ENCODE measurements at regions not wholly inside any gene's neighbourhood (a gene's known extent, or its start where the extent isn't known, plus 50 kb on each side); places are given as distances from the start of the nearest gene placed in this dataset.
"Not testable (repeated sequence)": the region's sequence is repeated elsewhere in the genome, so short reads cannot be mapped to it uniquely, and the experiment has no call there.

DNA sequence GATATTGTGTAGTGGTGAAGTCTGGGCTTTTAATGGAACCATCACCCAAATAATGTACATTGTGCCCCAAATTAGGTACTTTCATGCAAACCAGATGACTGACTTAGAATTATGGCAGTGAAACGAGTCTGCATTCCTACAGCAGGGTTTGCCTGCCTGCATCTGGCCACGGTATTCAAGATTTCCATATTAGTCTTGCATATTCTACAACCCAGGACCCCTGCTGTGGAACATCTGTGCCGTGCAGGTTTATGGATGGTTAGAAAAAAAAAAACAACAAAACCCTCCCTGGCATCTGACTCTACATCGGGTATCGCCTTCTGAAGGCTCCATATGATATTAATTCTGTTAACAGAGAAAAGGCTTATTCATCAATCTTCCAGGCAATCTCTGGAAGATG, 394.8 kb downstream of the DCDC2C start:
- TF ChIP-seq POLR2A (IDR thresholded peaks at IDR 0.05; ENCODE audit: low read length) (no peak), GATA1 (IDR thresholded peaks at IDR 0.05; ENCODE audit: low read depth, low read length) (no peak)
- no peak for DNase-seq

DNA sequence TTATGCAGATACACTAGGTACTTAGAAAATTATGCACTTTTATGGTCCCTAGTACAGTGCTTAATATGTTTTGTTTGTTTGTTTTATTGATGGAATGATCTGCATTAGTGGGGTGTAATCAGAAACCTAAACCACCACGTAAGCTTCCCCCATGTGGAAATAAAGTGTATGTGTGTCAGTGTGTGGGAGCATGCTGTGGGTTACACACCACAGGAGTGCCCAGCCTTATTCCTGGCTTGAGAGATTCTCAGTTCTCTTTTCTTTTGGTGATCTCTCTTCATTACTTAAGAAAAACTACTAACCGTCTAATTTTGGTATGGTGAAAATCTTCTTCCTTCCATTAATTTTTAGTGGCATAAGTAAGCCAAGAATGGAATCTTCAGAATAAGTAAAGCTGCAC, 398.6 kb downstream of the DCDC2C start:
- TF ChIP-seq GATA1 (IDR thresholded peaks at IDR 0.05; ENCODE audit: low read depth, low read length) (no peak), POLR2A (IDR thresholded peaks at IDR 0.05; ENCODE audit: low read length) (no peak)
- no peak for DNase-seq

DNA sequence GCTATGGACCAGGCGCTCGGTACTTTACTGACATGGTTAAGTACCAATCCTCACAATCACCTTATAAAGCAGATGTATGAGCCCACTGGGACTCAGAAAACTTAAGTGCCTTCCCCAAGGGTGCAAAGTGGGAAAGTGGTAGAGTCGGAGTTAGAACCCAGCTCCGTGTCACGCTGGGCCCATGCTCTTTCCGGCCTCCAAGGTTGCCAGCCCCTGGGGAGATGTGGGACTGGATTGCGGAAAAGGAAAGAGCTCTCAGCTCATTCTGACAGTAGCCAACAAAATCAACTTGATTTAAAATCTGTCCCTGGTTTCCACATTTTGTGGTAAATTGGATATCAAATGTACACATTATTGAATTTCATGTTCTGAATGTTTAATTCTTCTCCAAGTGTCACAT, 403.8 kb downstream of the DCDC2C start:
- TF ChIP-seq GATA1 (IDR thresholded peaks at IDR 0.05; ENCODE audit: low read depth, low read length) (no peak), POLR2A (IDR thresholded peaks at IDR 0.05; ENCODE audit: low read length) (no peak)
- DNase-seq: no peak

DNA sequence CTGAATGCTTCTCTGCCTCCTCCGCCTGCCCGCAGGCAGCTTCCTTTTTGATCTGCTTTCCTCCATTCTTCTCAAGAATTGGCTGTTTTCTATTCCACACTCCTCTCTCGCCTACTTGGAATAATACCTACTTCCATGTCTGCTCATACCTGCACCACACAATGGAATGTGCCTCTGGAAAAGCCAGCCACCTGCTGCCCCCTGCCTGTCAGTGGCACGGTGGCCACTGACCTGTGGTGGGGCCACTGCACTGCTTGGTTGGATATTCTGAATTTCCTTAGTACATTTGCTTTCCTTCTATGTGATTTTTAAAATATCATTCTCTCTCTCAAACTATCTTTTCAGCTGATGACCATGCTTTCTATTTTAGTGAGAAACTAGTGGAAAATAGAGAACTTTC, 406.9 kb downstream of the DCDC2C start:
- no peak for DNase-seq
- TF ChIP-seq GATA1 (IDR thresholded peaks at IDR 0.05; ENCODE audit: low read depth, low read length): no peak

DNA sequence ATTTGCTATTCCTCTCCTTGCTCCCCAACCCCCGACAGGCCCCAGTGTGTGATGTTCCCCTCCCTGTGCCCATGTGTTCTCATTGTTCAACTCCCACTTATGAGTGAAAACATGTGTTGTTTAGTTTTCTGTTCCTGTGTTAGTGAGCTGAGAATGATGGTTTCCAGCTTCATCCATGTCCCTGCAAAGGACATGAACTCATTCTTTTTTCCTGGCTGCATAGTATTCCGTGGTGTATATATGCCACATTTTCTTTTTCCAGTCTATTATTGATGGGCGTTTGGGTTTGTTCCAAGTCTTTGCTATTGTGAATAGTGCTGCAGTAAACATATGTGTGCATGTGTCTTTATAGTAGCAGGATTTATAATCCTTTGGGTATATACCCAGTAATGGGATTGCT, 412.1 kb downstream of the DCDC2C start:
- DNase-seq: not testable (repeated sequence)

DNA sequence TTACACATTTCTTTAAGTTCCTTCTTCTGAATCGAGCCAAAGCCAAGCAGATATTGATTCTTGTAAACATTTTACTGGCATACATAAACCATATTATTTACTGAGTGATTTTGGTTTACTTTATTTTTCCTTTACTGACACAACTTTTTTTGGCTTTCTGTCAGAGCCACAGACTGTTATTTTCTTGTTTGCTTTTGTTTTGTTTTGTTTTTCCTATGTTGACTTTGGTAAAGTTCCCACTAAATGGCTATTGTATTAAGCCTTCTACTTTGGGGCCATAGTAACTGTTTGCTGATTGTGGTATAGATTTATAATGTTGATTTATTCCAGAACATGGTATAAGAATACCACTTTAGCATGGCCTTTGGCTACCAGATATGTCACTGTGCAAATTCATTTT, 419.4 kb downstream of the DCDC2C start:
- DNase-seq: no peak
- TF ChIP-seq GATA1 (IDR thresholded peaks at IDR 0.05; ENCODE audit: low read depth, low read length) (no peak), POLR2A (IDR thresholded peaks at IDR 0.05; ENCODE audit: low read length) (no peak)

DNA sequence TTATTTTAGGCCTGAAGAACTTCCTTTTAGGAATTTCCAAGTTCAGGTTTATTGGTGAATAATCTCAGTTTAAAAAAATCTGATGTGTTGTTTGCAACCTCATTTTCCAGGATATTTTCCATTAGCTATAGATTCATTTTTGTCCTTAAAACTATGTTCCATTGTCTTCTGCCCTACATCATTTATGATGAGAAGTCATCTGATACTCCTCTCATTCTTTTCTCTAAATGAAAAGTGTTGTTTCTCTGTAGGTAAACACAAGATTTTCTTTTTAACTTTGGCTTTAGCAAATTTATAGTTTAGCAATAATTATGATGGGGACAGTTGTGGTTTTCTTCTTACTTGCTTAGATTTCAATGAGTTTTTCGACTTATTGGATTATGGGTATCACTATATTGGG, 427.3 kb downstream of the DCDC2C start:
- no peak for DNase-seq
- TF ChIP-seq POLR2A (IDR thresholded peaks at IDR 0.05; ENCODE audit: low read length): no peak
- no peak for TF ChIP-seq GATA1 (IDR thresholded peaks at IDR 0.05; ENCODE audit: low read depth, low read length)

DNA sequence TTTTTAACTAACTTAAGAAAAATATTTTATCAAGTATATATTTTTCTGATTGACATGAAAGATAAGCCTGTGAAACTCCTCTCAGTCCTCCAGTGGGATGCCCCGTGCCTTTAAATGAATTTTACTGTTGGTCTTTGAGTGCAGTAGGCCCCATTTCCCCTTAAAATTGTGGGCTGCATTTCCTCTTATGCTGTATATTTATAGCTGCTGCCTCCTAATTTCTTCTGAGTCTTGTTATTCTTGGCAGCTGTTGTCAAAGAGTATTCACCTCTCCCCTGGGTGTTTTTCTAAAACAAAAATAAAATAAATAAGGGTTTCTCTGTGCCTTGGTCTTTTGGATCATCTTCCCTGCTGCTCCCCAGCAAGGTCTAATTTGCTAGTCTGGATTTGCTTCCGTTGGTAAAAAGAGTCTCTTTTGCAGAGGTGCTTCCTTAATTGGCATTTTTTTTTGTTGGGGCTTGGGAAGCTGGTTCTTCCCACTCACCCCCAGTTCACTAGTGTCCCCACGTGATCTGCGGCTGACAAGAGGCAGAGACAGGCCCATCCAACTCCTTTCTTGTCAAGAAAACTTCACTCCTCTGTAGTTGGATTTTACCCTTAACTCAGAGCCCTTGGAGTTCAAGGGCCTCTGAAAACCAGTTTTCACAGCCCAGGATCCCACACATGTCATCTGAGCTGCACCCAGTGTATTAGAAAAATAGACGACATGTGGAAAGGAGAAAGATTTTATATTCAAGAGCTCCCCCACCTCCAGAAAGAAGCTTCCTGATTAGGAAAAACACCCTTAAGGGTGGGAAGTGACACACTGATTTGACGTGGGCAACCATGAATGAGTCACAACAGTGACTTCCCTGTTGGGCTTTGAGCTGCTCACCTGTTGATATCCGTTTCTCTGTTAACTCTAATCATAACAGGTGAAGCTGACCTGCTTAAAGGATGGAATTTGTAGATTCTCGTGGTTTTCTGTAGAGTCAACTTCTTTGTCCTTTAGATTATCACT, 431.5 kb downstream of the DCDC2C start:
- no peak for DNase-seq
- TF ChIP-seq POLR2A (IDR thresholded peaks at IDR 0.05; ENCODE audit: low read length): no peak
- no peak for TF ChIP-seq GATA1 (IDR thresholded peaks at IDR 0.05; ENCODE audit: low read depth, low read length)

DNA sequence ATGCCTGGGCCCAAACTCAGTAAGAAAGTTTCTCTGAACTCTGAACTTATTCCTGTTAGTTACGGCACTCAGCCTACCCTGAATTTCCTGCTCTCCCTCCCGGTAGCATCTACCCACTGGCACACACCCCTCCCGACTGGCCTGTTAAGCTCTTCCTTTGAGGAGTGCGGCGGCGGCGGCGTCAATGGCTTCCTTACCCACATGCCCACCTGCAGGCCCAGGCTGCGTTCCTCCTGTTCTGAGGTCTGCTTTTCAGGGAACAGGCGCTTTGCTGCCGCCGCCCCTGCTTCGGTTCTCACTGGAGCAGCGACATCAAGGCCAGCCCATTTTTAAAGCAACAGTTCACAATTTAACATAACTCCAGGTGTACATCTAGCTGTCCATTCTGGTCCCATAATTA, 432.4 kb downstream of the DCDC2C start:
- no peak for TF ChIP-seq GATA1 (IDR thresholded peaks at IDR 0.05; ENCODE audit: low read depth, low read length)
- TF ChIP-seq POLR2A (IDR thresholded peaks at IDR 0.05; ENCODE audit: low read length): no peak
- DNase-seq: no peak

DNA sequence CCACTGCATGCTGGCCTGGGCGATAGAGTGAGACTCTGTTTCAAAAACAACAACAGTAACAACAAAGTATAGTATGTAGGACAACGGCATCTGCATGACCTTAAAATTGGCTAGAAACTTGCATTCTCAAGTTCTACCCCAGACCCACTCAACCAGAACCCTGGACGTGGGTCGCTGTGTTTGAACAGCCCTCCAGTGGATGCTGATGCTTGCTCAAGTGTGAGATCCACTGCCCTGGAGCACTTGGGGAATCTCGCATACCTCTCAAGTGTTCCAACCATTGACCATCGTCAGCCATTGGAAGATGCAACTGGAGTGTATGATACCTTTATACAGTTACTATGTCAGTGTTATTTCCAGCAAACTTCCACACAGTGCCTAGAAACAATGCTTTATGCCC, 435.9 kb downstream of the DCDC2C start:
- DNase-seq: no peak
- TF ChIP-seq GATA1 (IDR thresholded peaks at IDR 0.05; ENCODE audit: low read depth, low read length): no peak
- no peak for TF ChIP-seq POLR2A (IDR thresholded peaks at IDR 0.05; ENCODE audit: low read length)

DNA sequence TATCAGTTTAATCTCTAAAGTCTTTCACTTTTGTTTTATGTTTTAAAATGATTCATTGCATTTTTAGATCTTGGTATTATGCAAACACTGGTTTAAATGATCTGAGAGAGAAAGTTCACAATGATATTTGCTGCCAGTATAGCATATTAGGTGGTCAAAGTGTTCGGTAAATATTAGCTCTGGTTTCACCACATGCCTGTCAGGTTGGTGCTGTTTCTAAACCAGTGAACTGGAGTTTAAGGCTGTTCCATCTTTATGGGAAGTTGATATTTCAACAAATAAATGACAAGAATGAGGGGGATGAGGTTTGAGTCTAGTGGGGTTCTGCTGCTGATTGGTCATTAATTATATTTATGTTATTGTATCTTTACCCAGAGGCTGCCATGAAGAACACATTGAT, 436.4 kb downstream of the DCDC2C start:
- no peak for DNase-seq
- TF ChIP-seq GATA1 (IDR thresholded peaks at IDR 0.05; ENCODE audit: low read depth, low read length): no peak
- no peak for TF ChIP-seq POLR2A (IDR thresholded peaks at IDR 0.05; ENCODE audit: low read length)

DNA sequence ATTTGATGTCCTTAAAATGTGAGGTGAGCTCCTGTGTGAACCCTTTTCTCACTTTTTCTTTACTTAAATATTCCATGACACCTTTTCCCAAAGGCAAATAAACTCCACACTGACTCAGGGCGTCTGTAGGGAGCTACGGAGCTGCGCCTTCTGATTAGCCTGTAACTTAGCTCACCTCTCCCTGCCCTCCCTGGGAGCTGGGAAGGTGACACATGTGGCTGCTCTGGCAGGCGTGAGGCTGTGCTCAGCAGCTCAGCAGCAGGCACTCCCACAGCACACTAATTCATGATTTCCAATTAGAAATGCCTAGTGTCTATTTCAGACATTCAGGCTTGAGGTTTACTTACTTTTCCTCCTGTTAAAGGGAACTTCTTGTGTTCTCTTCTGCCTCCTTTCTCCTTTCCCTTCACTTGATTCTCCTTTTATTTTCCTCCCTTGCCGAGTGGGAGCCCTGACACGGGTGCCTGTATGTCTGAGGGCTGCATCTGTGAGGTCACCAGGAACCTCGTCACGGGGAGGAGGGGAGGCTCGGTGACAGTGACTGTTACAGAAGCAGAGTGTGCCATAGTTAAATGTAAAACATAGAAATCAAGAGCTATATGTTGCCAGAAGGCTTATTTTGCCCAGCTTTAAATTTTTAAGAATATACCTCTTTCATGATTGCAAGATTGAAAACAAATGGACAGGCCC, 437.1 kb downstream of the DCDC2C start:
- DNase-seq: no peak
- TF ChIP-seq POLR2A (IDR thresholded peaks at IDR 0.05; ENCODE audit: low read length): no peak
- TF ChIP-seq GATA1 (IDR thresholded peaks at IDR 0.05; ENCODE audit: low read depth, low read length): no peak

DNA sequence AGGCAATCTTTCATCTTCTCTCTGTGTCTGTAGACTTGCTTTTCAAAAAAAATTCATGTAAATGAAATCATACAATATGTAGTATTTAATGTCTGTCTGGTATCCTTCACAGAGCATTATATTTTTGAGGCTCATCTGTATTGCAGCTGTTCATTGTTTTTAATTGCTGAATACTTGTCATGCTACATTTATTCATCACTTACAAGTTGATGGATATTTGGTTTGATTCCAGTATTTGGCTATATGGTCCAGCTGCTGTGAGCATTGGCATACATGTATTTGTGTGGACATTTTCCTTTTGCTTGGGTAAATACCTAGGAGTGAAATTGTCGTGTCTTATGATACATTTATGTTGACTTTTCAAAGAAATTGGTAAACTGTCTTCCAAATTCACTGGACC, 441.4 kb downstream of the DCDC2C start:
- TF ChIP-seq GATA1 (IDR thresholded peaks at IDR 0.05; ENCODE audit: low read depth, low read length) (no peak), POLR2A (IDR thresholded peaks at IDR 0.05; ENCODE audit: low read length) (no peak)
- no peak for DNase-seq

DNA sequence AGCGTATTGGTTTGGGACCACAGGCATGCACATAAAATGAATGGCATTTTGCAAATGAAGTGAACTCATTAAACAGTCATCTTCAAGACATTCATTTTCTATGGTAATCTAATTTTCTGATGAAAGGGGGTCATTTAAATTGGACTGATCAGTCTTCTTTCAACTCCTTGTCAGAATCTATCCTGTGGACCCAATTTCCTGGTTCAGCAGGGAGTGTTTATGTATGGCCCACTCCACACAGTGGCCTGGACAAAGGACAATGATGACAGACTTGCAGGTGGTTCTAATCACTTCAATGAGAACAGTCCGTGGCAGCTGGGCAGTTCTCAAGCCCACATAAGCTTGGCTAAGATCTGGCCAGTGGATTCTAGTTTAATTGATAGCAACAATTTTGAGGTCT, 448.1 kb downstream of the DCDC2C start:
- TF ChIP-seq POLR2A (IDR thresholded peaks at IDR 0.05; ENCODE audit: low read length): no peak
- TF ChIP-seq GATA1 (IDR thresholded peaks at IDR 0.05; ENCODE audit: low read depth, low read length): no peak
- no peak for DNase-seq

DNA sequence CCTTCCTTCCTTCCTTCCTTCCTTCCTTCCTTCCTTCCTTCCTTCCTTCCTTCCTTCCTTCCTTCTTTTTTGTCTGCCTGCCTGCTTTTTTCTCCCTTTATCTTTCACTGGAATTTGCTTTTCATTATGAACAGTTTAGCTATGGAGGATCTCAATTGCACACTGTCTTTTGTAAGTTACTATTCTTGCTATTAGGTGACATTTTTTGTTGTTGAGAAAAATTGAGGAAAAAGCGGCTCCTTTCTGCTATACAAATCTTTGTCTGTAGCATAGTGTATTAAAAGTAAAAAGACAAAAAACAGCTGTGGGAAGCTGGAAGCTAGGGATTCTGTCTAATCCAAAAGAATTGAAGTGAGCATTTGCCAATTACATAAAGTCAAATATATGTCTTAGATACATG, 448.7 kb downstream of the DCDC2C start:
- no peak for DNase-seq
- TF ChIP-seq GATA1 (IDR thresholded peaks at IDR 0.05; ENCODE audit: low read depth, low read length) (no peak), POLR2A (IDR thresholded peaks at IDR 0.05; ENCODE audit: low read length) (no peak)
